ENCODE measurements at regions not wholly inside any gene's neighbourhood (a gene's known extent, or its start where the extent isn't known, plus 50 kb on each side); places are given as distances from the start of the nearest gene placed in this dataset.

DNA sequence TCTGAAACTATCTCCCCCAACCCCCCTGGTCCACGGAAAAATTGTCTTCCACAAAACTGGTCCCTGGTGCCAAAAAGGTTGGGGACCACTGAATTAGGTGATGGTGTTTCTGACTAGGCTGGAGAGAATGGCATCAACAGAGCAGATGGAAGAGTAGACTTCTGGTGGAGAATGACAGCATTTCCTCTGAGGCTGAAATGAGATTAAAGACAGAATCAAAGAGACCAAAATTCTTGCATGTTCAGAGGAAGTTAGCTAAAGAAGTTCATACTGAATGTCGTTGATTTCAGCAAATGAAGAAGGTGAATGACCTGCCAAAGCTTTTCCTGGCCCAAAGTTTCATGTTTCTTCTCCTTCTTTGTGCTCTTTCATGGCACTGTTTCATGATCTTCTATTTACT is 188.2 kb upstream of the RUNX1 start:
- no peaks in the 10 kb centered on the region for H3K27me3 ChIP-seq (ENCODE audit: insufficient read depth, poor library complexity, severe bottlenecking)
- H3K27ac ChIP-seq (replicated peaks), result no peak overlapping the region
- no peak overlapping the region for H3K4me3 ChIP-seq (replicated peaks; ENCODE audit: insufficient read depth, low read length)
- no peak for TF ChIP-seq SPI1 (IDR thresholded peaks at IDR 0.05; ENCODE audit: borderline replicate concordance, low read depth)
- no peak for TF ChIP-seq GABPA (IDR thresholded peaks at IDR 0.05; ENCODE audit: low read depth)
- TF ChIP-seq POLR2AphosphoS5 (IDR thresholded peaks at IDR 0.05; ENCODE audit: low read depth), result no peak
- TF ChIP-seq, protein P1, sequence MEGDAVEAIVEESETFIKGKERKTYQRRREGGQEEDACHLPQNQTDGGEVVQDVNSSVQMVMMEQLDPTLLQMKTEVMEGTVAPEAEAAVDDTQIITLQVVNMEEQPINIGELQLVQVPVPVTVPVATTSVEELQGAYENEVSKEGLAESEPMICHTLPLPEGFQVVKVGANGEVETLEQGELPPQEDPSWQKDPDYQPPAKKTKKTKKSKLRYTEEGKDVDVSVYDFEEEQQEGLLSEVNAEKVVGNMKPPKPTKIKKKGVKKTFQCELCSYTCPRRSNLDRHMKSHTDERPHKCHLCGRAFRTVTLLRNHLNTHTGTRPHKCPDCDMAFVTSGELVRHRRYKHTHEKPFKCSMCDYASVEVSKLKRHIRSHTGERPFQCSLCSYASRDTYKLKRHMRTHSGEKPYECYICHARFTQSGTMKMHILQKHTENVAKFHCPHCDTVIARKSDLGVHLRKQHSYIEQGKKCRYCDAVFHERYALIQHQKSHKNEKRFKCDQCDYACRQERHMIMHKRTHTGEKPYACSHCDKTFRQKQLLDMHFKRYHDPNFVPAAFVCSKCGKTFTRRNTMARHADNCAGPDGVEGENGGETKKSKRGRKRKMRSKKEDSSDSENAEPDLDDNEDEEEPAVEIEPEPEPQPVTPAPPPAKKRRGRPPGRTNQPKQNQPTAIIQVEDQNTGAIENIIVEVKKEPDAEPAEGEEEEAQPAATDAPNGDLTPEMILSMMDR (IDR thresholded peaks at IDR 0.05; ENCODE audit: insufficient read depth, low read length), result no peak
- TF ChIP-seq, protein P2, sequence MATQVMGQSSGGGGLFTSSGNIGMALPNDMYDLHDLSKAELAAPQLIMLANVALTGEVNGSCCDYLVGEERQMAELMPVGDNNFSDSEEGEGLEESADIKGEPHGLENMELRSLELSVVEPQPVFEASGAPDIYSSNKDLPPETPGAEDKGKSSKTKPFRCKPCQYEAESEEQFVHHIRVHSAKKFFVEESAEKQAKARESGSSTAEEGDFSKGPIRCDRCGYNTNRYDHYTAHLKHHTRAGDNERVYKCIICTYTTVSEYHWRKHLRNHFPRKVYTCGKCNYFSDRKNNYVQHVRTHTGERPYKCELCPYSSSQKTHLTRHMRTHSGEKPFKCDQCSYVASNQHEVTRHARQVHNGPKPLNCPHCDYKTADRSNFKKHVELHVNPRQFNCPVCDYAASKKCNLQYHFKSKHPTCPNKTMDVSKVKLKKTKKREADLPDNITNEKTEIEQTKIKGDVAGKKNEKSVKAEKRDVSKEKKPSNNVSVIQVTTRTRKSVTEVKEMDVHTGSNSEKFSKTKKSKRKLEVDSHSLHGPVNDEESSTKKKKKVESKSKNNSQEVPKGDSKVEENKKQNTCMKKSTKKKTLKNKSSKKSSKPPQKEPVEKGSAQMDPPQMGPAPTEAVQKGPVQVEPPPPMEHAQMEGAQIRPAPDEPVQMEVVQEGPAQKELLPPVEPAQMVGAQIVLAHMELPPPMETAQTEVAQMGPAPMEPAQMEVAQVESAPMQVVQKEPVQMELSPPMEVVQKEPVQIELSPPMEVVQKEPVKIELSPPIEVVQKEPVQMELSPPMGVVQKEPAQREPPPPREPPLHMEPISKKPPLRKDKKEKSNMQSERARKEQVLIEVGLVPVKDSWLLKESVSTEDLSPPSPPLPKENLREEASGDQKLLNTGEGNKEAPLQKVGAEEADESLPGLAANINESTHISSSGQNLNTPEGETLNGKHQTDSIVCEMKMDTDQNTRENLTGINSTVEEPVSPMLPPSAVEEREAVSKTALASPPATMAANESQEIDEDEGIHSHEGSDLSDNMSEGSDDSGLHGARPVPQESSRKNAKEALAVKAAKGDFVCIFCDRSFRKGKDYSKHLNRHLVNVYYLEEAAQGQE (IDR thresholded peaks at IDR 0.05; ENCODE audit: insufficient replicate concordance, low read depth), result no peak
- no peak for DNase-seq (ENCODE audit: low read depth in 1 of 2, low spot score in 1 of 2)

DNA sequence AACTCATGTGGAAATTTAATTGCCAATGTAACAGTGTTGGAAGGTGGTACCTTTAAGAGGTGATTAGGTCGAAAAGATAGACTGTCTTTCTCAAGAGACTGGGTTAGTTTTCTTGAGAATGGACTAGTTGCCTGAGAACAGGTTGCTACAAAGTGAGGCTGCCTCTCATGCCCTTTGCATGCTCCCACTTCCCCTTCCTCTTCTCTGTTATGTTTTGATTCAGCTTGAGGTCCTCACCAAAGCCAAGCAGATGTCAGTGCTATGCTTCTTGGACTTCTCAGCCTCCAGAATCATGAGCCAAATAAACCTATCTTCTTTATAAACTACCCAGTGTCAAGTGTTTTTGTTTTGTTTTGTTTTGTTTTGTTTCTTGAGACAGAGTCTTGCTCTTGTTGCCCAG is 187.0 kb upstream of the RUNX1 start:
- DNase-seq (ENCODE audit: low read depth in 1 of 2, low spot score in 1 of 2), result peak in 1 of 2 experiments; percentile 12
- Histone ChIP-seq H3K4me3 (replicated peaks; ENCODE audit: insufficient read depth, low read length) (no peak overlapping the region), H3K27ac (replicated peaks) (no peak overlapping the region), H3K27me3 (ENCODE audit: insufficient read depth, poor library complexity, severe bottlenecking) (no peaks in the 10 kb centered on the region)
- TF ChIP-seq, protein P1 (IDR thresholded peaks at IDR 0.05; ENCODE audit: insufficient read depth, low read length), result no peak
- TF ChIP-seq SPI1 (IDR thresholded peaks at IDR 0.05; ENCODE audit: borderline replicate concordance, low read depth), result peak; percentile 71

DNA sequence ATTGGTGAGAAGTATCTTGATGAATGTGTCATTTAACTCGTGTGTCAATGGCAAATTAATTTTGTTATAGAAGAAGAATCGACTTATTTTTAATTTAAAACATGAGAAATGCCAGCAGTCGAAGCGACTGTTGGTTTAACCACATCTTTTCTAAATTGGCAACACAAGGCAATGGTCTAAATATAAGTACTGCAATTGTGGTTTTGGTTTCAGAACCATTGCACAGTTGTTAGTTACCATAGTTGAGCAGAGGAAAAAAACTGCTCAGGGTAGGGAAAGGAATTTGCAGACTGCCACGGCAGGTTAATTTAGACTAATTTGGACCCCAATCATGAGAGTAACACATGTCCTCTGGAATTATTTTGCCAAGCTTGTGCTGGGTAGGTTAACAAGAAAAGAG is 185.6 kb upstream of the RUNX1 start:
- TF ChIP-seq POLR2AphosphoS5 (IDR thresholded peaks at IDR 0.05; ENCODE audit: low read depth), result no peak
- no peak for TF ChIP-seq SPI1 (IDR thresholded peaks at IDR 0.05; ENCODE audit: borderline replicate concordance, low read depth)
- TF ChIP-seq, protein P1 (IDR thresholded peaks at IDR 0.05; ENCODE audit: insufficient read depth, low read length), result no peak
- no peak for TF ChIP-seq GABPA (IDR thresholded peaks at IDR 0.05; ENCODE audit: low read depth)
- TF ChIP-seq, protein P2 (IDR thresholded peaks at IDR 0.05; ENCODE audit: insufficient replicate concordance, low read depth), result no peak
- no peak overlapping the region for H3K4me3 ChIP-seq (replicated peaks; ENCODE audit: insufficient read depth, low read length)
- DNase-seq (ENCODE audit: low read depth in 1 of 2, low spot score in 1 of 2), result no peak
- H3K27ac ChIP-seq (replicated peaks), result no peak overlapping the region
- no peaks in the 10 kb centered on the region for H3K27me3 ChIP-seq (ENCODE audit: insufficient read depth, poor library complexity, severe bottlenecking)

DNA sequence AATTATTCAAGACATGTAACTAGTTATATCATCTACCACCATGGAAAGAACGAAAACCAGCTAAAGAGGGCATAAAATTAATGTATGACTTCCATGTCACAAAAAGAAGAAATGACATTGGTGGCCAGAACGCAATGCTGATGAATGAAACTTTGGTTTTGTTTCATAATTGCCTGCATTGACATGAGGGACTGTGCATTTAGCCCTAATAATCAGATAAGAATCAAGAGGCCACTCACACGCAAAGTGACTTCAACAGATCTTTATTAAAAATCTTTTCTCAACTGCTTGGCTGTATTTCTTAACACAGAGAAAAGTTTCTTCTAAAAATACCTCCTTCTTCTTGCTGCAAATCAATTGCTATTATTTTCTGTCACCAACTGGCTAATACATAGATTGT is 184.7 kb upstream of the RUNX1 start:
- no peak for DNase-seq (ENCODE audit: low read depth in 1 of 2, low spot score in 1 of 2)
- Histone ChIP-seq H3K27ac (replicated peaks) (no peak overlapping the region), H3K27me3 (ENCODE audit: insufficient read depth, poor library complexity, severe bottlenecking) (no peaks in the 10 kb centered on the region), H3K4me3 (replicated peaks; ENCODE audit: insufficient read depth, low read length) (no peak overlapping the region)
- TF ChIP-seq, protein P1 (IDR thresholded peaks at IDR 0.05; ENCODE audit: insufficient read depth, low read length), result no peak
- no peak for TF ChIP-seq POLR2AphosphoS5 (IDR thresholded peaks at IDR 0.05; ENCODE audit: low read depth)
- TF ChIP-seq, protein P2 (IDR thresholded peaks at IDR 0.05; ENCODE audit: insufficient replicate concordance, low read depth), result no peak
- no peak for TF ChIP-seq GABPA (IDR thresholded peaks at IDR 0.05; ENCODE audit: low read depth)
- TF ChIP-seq SPI1 (IDR thresholded peaks at IDR 0.05; ENCODE audit: borderline replicate concordance, low read depth), result no peak

Measured in HL-60 (cell line).